GM18507 (cell line): ENCODE measurements at regions not wholly inside any gene's neighbourhood (a gene's known extent, or its start where the extent isn't known, plus 50 kb on each side); places are given as distances from the start of the nearest gene placed in this dataset.

ENCODE experiments used
- DNase-seq: peaks from one replicate; pipeline ENCODE4 v3.0.0; 2011; ENCODE audit warnings: low read depth; ENCODE audit not compliant: insufficient read length; ENCODE audit errors: extremely low spot score
- FAIRE-seq: peaks from 2 replicates; lab custom pipeline; 2011; peaks lifted over from hg19 to GRCh38; lab: Jason Lieb, UNC

GRCh38 chr6:2543321-2543720 is 207.4 kb downstream of the MYLK4 start:
- no peak for DNase-seq
- no peak for FAIRE-seq

GRCh38 chr6:2542858-2543218 is 207.9 kb downstream of the MYLK4 start:
- peak; percentile 98 for FAIRE-seq
- peak; percentile 9 for DNase-seq

- no peak for FAIRE-seq
- DNase-seq: no peak
Measured at GRCh38 chr6:2542101-2542857, 208.4 kb downstream of the MYLK4 start.

DNA sequence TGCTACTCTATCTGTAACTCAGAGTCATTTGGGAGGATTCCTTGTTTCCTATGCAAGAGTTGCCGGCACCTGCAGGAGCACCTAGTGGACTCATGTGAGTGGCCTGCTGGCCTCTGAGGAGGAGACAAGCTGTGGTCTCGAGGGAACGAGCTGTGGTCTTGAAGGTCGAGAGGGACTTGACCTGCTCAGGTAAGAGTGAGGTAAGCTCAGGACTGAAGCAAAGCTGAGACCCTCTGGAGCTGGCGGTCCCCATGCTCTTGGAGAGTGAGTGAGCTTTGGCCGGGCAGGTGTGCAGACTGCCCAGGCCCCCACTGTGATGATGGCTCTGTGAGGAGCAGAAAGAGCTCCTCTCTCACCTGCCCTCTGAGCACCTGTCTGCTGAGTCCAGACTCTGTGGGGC is 214.3 kb downstream of the MYLK4 start:
- FAIRE-seq (no peak), DNase-seq (no peak)

GRCh38 chr6:2535506-2535905 is 215.2 kb downstream of the MYLK4 start:
- FAIRE-seq: no peak
- no peak for DNase-seq

DNA sequence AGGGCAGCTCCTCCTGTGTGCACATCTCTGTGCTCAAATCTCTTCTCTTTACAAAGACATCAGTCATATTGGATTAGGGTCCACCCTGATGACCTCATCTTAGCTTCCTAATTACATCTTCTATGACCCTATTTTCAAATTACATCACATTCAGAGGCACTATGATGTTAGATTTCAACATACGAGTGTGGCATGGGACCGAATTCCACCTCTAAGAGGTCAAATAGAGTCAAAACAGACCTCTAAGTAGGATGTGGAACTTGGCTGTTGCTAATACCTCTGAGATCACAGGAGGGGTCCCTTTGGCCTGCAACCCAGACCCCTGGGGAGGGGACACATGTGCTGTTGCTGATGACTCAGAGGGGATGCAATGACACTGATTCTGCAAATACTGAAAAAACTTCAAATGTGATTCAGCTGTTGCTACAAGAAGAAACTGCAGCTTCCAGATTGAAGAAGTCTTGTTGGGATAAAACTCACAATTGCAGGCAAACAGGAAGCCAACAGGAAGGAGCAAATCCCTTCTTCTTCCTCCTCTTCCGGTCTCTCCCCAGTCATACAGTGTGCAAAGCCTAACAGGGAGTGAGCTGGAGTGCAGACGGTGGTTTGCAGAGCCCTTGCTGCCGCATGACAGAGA is 216.2 kb downstream of the MYLK4 start:
- no peak for DNase-seq
- no peak for FAIRE-seq

- no peak for FAIRE-seq
Measured at GRCh38 chr6:2531426-2532215, 219.1 kb downstream of the MYLK4 start.

GRCh38 chr6:2529211-2529719 is 221.5 kb downstream of the MYLK4 start:
- FAIRE-seq: no peak
- DNase-seq: no peak

More at GRCh38 chr6:2531426-2532215, 219.1 kb downstream of the MYLK4 start:
- no peak for DNase-seq

DNA sequence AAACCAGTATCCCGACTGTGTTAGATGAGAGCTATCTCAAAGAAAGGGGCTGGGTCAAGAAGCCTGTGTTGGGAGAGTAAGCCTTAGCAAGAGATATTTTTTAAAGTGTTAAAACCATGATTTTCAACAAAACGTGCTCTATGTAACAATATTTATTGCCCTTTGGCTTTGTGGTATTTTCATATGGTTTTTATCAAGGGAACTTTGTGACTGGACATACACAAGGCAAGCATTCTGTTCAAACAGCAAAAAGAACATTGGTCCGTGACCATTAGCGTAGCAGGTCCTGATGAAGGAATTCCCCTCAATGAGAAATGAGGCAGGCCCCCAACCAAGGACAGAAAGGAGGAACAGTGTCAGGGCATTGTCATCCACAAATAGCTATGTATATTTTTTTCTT is 222.6 kb downstream of the MYLK4 start:
- no peak for FAIRE-seq
- DNase-seq: no peak

- no peak for FAIRE-seq
- DNase-seq: no peak
Measured at GRCh38 chr6:2526766-2527165, 224.0 kb downstream of the MYLK4 start.

GRCh38 chr6:2524090-2524489 is 226.6 kb downstream of the MYLK4 start:
- FAIRE-seq: peak; percentile 38
- DNase-seq: no peak

GRCh38 chr6:2523061-2523460 is 227.7 kb downstream of the MYLK4 start:
- FAIRE-seq: no peak

DNA sequence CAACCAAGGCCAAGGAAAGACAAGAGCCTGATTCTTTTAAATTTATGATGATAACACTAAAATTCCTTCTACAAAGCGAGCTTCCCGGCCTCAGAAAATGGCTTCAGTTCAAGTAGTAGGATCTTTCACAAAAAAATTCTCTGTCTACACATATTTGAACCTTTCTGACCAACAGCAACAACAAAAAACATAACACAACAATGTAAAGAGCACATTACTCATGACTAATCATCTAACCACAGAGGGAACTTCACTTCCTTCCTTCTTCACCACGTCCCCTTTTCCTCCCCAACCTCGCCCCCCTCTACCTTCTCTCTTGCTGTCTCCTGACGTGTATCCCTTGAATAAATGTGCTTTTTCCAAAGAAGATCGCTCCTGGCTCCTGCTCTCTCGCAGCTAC is 228.2 kb downstream of the MYLK4 start:
- no peak for DNase-seq

More at GRCh38 chr6:2523061-2523460, 227.7 kb downstream of the MYLK4 start:
- no peak for DNase-seq

GRCh38 chr6:2517855-2518473 is 232.8 kb downstream of the MYLK4 start:
- DNase-seq: no peak
- no peak for FAIRE-seq

More for the DNA sequence above, 228.2 kb downstream of the MYLK4 start:
- FAIRE-seq: no peak

DNA sequence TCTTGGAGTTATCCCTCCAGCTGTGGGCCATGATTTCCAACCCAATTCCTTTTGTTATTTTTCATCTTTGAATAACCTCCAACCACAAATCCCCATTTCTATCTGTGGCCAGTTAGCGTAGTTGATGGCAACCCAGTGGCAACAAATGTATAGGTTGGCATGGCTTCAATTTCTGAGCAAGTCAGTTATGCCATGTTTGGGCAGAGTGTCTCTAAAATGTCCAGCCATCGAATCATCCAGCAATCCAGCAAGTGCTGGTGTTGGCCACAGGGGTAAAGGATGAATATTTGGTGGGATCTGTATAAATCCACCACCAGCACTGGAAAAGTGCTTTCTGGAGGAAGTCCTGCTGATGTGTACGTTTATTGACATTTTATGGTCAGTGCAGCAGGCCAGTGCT is 233.3 kb downstream of the MYLK4 start:
- FAIRE-seq (no peak), DNase-seq (no peak)

- FAIRE-seq: no peak
- no peak for DNase-seq
Measured at GRCh38 chr6:2516059-2516458, 234.7 kb downstream of the MYLK4 start.

- DNase-seq (no peak), FAIRE-seq (no peak)
Measured at GRCh38 chr6:2514965-2515543, 235.7 kb downstream of the MYLK4 start.

DNA sequence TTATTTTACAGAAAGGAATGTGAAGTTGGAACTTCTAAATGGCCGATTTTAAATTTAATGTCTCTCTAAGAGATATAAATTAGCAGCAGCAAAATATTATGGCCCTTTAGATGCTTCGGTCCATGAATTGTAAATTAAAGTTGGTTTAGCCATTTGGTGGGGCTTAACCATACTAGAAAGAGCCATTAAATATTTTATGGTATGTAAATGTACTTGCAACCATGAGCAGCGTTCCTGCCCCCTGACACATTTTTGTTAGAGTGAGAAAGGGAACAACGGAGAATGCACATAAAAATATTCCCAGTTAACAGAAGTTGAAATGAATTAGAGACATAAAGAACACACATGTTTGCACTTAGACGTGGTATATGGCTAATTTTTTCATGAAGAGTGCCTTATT is 237.9 kb downstream of the MYLK4 start:
- DNase-seq (no peak), FAIRE-seq (no peak)

- FAIRE-seq (no peak), DNase-seq (no peak)
Measured at GRCh38 chr6:2510316-2510715, 240.4 kb downstream of the MYLK4 start.

- FAIRE-seq: no peak
- no peak for DNase-seq
Measured at GRCh38 chr6:2509711-2510110, 241.0 kb downstream of the MYLK4 start.
